Caco-2 (cell line): ENCODE measurements at regions not wholly inside any gene's neighbourhood (a gene's known extent, or its start where the extent isn't known, plus 50 kb on each side); places are given as distances from the start of the nearest gene placed in this dataset.
"Not testable (repeated sequence)": the region's sequence is repeated elsewhere in the genome, so short reads cannot be mapped to it uniquely, and the experiment has no call there.

Source experiments
- BruUV-seq: library from RNA; stranded (reverse); fragments of 400-500 nt; replicated peaks from 2 replicates; lab custom pipeline; 2021; lab: Mats Ljungman, UMichigan
- CTCF ChIA-PET: fragments of 300-600 bp; sonication (Branson Sonifier 250); formaldehyde crosslinking; loops from one replicate; lab custom pipeline; 2022; ENCODE audit warnings: antibody characterized with exemption; lab: Charles Lee
- POLR2A ChIA-PET: fragments of 300-600 bp; sonication (Branson Sonifier 250); formaldehyde crosslinking; loops from one replicate; lab custom pipeline; 2022; ENCODE audit warnings: antibody characterized with exemption; lab: Charles Lee
- DNase-seq, 2 experiments: peaks; one replicate each; pipeline versions ENCODE4 v3.0.0 to v3.0.0-alpha.2; 2020 to 2022
- H3K27me3 ChIP-seq: replicated peaks from 2 replicates; pipeline ENCODE4 v1.6.0; 2011; ENCODE audit warnings: low read length; ENCODE audit not compliant: control insufficient read depth, insufficient read depth
- H3K36me3 ChIP-seq: 2 replicates; pipeline ENCODE4 v1.5.1; 2011; ENCODE audit warnings: low read length; ENCODE audit not compliant: control insufficient read depth, insufficient read depth
- H3K4me1 ChIP-seq: fragments of 250-450 bp; sonication (Bioruptor Pico); 2 replicates; pipeline ENCODE4 v1.5.1; 2020; ENCODE audit warnings: mild to moderate bottlenecking
- H3K4me3 ChIP-seq: 2 replicates; pipeline ENCODE4 v1.5.1; 2011; ENCODE audit warnings: low read depth, mild to moderate bottlenecking, control low read depth, low read length
- H3K9me3 ChIP-seq: fragments of 250-450 bp; sonication (Bioruptor Pico); 2 replicates; pipeline ENCODE4 v1.5.1; 2020; ENCODE audit warnings: mild to moderate bottlenecking, moderate library complexity
- H3K27ac Mint-ChIP-seq: one replicate; pipeline ENCODE4 v1.8.0; 2022; ENCODE audit warnings: mixed read lengths; ENCODE audit not compliant: unreplicated experiment
- H3K27me3 Mint-ChIP-seq: one replicate; pipeline ENCODE4 v1.8.0; 2022; ENCODE audit warnings: mixed read lengths; ENCODE audit not compliant: insufficient read depth, unreplicated experiment
- H3K36me3 Mint-ChIP-seq: one replicate; pipeline ENCODE4 v1.8.0; 2022; ENCODE audit warnings: mild to moderate bottlenecking, mixed read lengths; ENCODE audit not compliant: insufficient read depth, unreplicated experiment
- H3K4me1 Mint-ChIP-seq: one replicate; pipeline ENCODE4 v1.8.0; 2022; ENCODE audit warnings: low read depth, mixed read lengths; ENCODE audit not compliant: unreplicated experiment
- H3K4me3 Mint-ChIP-seq: one replicate; pipeline ENCODE4 v1.8.0; 2022; ENCODE audit warnings: mild to moderate bottlenecking, moderate library complexity, mixed read lengths; ENCODE audit not compliant: unreplicated experiment
- H3K9me3 Mint-ChIP-seq: one replicate; pipeline ENCODE4 v1.8.0; 2022; ENCODE audit warnings: mixed read lengths; ENCODE audit not compliant: unreplicated experiment
- CTCF ChIP-seq, 2 experiments: fragments of 200-600 bp in 1 of 2; IDR thresholded peaks; 1 replicate in 1 of 2; 2 replicates in 1 of 2; pipeline versions ENCODE4 v1.5.1 to v1.8.0; 2011 to 2022; ENCODE audit warnings: antibody characterized with exemption in 1 of 2, control low read depth in 1 of 2, inconsistent platforms in 1 of 2, low read depth in 1 of 2, low read length in 1 of 2, mild to moderate bottlenecking in 1 of 2, moderate library complexity in 1 of 2; ENCODE audit not compliant: insufficient read depth in 1 of 2, severe bottlenecking in 1 of 2, unreplicated experiment in 1 of 2
- intact Hi-C: fragments of 100-400 bp; cut with micrococcal nuclease; formaldehyde crosslinking; loops from one replicate; pipeline ENCODE4 v1.10.0; 2022; ENCODE audit not compliant: unreplicated experiment

DNA sequence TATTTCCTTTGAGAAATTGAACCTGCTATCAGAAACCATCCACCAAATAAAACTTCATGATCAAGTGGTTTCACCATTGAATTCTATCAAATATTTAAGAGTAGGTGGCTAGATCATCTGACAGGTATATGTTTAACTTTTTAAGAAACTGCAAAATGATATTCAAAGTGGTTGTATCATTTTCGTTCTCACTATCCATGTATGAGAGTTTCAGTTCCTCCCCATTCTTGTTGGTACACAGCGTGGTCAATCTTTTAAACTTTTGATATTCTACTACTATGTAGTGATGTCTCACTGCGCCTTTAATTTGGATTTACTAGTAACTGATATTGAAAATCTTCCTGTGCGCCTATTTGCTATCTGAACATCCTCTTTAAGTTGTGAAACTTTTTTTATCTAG is 163.7 kb downstream of the CYB561 start:
- H3K9me3 Mint-ChIP-seq = peaks cover 23% of the 10 kb centered on the region
- Histone ChIP-seq H3K4me3 (no peak overlapping the region), H3K4me1 (no peaks in the 10 kb centered on the region), H3K27me3 (no peaks in the 10 kb centered on the region), H3K9me3 (peaks cover 15% of the 10 kb centered on the region), H3K36me3 (no peaks in the 10 kb centered on the region)
- ChIA-PET CTCF (no interaction called here), POLR2A (no interaction called here)
- TF ChIP-seq CTCF (IDR thresholded peaks at IDR 0.05; ENCODE audit: insufficient read depth in 1 of 2, low read depth in 1 of 2, low read length in 1 of 2, severe bottlenecking in 1 of 2, unreplicated experiment in 1 of 2) = no peak
- BruUV-seq = no TSS peak
- no peaks in the 10 kb centered on the region for H3K36me3 Mint-ChIP-seq
- no peaks in the 10 kb centered on the region for H3K4me1 Mint-ChIP-seq
- no peak overlapping the region for H3K4me3 Mint-ChIP-seq
- H3K27me3 Mint-ChIP-seq = peaks cover 26% of the 10 kb centered on the region
- H3K27ac Mint-ChIP-seq = no peak overlapping the region
- intact Hi-C loops = no loop called here
- no peak for DNase-seq

DNA sequence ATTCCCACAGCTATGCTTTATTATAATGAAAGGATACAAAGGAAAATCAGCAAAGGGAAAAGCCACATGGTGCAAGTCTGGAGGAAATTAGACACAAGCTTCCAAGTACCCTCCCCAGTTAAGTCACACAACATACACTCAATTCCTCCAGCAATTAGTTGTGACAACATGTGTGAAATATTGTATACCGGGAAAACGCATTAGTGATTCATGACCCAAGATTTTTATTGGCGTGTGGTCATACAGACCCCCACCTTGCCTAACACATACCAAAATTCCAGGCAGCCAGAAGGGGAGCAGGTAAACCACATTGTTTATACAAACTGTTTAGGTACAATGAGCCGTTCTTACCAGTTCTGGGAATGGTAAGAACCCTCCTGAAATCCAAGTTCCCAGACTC is 160.6 kb downstream of the CYB561 start:
- Mint-ChIP-seq H3K9me3 (peaks cover 23% of the 10 kb centered on the region), H3K27ac (no peak overlapping the region), H3K27me3 (peaks cover 26% of the 10 kb centered on the region), H3K36me3 (no peaks in the 10 kb centered on the region), H3K4me3 (no peak overlapping the region), H3K4me1 (no peaks in the 10 kb centered on the region)
- Histone ChIP-seq H3K4me1 (no peaks in the 10 kb centered on the region), H3K4me3 (no peak overlapping the region), H3K36me3 (no peaks in the 10 kb centered on the region), H3K27me3 (no peaks in the 10 kb centered on the region), H3K9me3 (peaks cover 15% of the 10 kb centered on the region)
- DNase-seq = no peak
- BruUV-seq = no TSS peak
- CTCF ChIA-PET = no interaction called here
- no peak for TF ChIP-seq CTCF (IDR thresholded peaks at IDR 0.05; ENCODE audit: insufficient read depth in 1 of 2, low read depth in 1 of 2, low read length in 1 of 2, severe bottlenecking in 1 of 2, unreplicated experiment in 1 of 2)
- intact Hi-C loops = no loop called here
- POLR2A ChIA-PET = no interaction called here

- Histone ChIP-seq H3K9me3 (peaks cover 15% of the 10 kb centered on the region), H3K4me1 (no peaks in the 10 kb centered on the region), H3K27me3 (no peaks in the 10 kb centered on the region), H3K4me3 (no peak overlapping the region), H3K36me3 (no peaks in the 10 kb centered on the region)
- ChIA-PET POLR2A (no interaction called here), CTCF (no interaction called here)
- intact Hi-C loops = no loop called here
- no peak overlapping the region for H3K4me3 Mint-ChIP-seq
- no peaks in the 10 kb centered on the region for H3K4me1 Mint-ChIP-seq
- H3K36me3 Mint-ChIP-seq = no peaks in the 10 kb centered on the region
- no peak for DNase-seq
- peaks cover 20% of the 10 kb centered on the region for H3K27me3 Mint-ChIP-seq
- no TSS peak for BruUV-seq
- no peak overlapping the region for H3K27ac Mint-ChIP-seq
- no peak for TF ChIP-seq CTCF (IDR thresholded peaks at IDR 0.05; ENCODE audit: insufficient read depth in 1 of 2, low read depth in 1 of 2, low read length in 1 of 2, severe bottlenecking in 1 of 2, unreplicated experiment in 1 of 2)
- peaks cover 23% of the 10 kb centered on the region for H3K9me3 Mint-ChIP-seq
Measured at GRCh38 chr17:63286254-63286653, 159.9 kb downstream of the CYB561 start.

GRCh38 chr17:63287006-63287405 is 159.1 kb downstream of the CYB561 start:
- Mint-ChIP-seq H3K9me3 (peaks cover 23% of the 10 kb centered on the region), H3K27me3 (peaks cover 13% of the 10 kb centered on the region)
- intact Hi-C loops, CTCF ChIA-PET, H3K4me3 Mint-ChIP-seq, H3K27me3 ChIP-seq, POLR2A ChIA-PET, H3K4me3 ChIP-seq, DNase-seq, H3K36me3 Mint-ChIP-seq, H3K4me1 ChIP-seq, H3K4me1 Mint-ChIP-seq, H3K36me3 ChIP-seq, H3K27ac Mint-ChIP-seq, BruUV-seq: not testable (repeated sequence)
- peaks cover 15% of the 10 kb centered on the region for H3K9me3 ChIP-seq
